Omental fat pad (tissue), 3 donors: ENCODE measurements at regions not wholly inside any gene's neighbourhood (a gene's known extent, or its start where the extent isn't known, plus 50 kb on each side); places are given as distances from the start of the nearest gene placed in this dataset.

Source experiments
- ATAC-seq: fragments of 150-250 bp; one replicate; pipeline ENCODE4 v1.9.1; 2016; ENCODE audit warnings: mild to moderate bottlenecking, moderate library complexity; ENCODE audit not compliant: low FRiP score
- DNase-seq: peaks from one replicate; pipeline ENCODE4 v3.0.0-alpha.2; 2019; ENCODE audit warnings: low spot score
- TF ChIP-seq, protein P1 (sequence below), 3 donors: fragments of 450-650 bp; IDR thresholded peaks; one replicate each; pipeline ENCODE4 v1.5.1; 2016 to 2017; ENCODE audit warnings: antibody characterized with exemption in 3 of 3, mild to moderate bottlenecking in 3 of 3, moderate library complexity in 2 of 3

DNA sequence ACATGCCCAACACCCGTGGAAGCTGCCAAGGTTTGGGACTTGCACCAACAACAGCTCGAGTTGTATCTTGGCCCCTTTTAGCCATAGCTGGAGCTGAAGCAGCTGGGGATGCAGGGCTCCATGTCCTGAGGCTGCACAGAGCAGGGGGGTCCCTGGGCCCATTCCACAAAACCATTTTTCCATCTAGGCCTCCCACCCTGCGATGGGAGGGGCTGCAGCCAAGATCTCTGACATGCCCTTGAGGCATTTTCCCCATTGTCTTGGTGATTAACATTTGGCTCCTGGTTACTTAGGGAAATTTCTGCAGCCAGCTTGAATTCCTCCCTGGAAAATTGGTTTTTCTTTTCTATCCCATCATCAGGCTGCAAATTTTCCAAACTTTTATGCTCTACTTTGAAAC, 637.8 kb upstream of the VSTM2A start:
- DNase-seq: no peak
- TF ChIP-seq, protein P1, sequence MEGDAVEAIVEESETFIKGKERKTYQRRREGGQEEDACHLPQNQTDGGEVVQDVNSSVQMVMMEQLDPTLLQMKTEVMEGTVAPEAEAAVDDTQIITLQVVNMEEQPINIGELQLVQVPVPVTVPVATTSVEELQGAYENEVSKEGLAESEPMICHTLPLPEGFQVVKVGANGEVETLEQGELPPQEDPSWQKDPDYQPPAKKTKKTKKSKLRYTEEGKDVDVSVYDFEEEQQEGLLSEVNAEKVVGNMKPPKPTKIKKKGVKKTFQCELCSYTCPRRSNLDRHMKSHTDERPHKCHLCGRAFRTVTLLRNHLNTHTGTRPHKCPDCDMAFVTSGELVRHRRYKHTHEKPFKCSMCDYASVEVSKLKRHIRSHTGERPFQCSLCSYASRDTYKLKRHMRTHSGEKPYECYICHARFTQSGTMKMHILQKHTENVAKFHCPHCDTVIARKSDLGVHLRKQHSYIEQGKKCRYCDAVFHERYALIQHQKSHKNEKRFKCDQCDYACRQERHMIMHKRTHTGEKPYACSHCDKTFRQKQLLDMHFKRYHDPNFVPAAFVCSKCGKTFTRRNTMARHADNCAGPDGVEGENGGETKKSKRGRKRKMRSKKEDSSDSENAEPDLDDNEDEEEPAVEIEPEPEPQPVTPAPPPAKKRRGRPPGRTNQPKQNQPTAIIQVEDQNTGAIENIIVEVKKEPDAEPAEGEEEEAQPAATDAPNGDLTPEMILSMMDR (IDR thresholded peaks at IDR 0.05): no peak
- ATAC-seq: no peak

DNA sequence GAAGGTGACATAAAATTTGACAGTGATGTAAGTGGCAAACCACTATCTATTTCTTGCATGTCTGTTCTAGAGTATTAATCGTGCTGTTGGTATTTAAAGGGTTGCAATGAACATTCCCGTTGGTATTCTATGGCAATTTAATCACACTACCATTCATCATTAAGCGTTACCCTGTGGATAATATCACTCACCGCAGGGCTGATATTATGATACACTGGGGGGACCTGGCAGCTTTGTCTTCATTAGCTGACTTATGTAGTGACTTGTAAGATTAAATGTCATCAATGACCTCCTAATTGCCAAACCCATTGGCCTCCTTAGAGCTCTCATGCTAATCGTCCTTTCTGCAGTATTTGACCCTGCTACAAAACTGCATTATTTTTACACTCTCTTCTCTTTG, 624.5 kb upstream of the VSTM2A start:
- ATAC-seq (no peak), DNase-seq (no peak)
- TF ChIP-seq, protein P1 (IDR thresholded peaks at IDR 0.05): no peak

DNA sequence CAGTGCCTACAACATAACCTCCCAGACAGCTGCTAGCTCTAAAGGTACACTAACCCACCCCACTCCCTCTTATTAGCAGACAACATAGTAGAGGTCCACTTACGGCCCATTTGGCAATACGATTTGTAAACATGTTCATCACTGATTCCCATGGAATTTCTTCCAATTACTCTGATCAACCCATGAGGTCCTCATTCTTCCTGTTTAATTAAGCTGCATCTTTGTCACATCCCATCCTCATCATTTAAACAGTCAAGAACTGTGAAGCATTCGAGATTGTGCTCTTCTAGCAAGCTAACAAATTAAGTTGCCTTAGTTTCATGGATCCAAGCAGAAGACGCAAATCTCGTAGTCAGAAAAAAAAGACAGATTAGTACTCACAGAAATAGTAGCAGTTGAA, 622.2 kb upstream of the VSTM2A start:
- TF ChIP-seq, protein P1 (IDR thresholded peaks at IDR 0.05): no peak
- ATAC-seq: no peak
- no peak for DNase-seq

DNA sequence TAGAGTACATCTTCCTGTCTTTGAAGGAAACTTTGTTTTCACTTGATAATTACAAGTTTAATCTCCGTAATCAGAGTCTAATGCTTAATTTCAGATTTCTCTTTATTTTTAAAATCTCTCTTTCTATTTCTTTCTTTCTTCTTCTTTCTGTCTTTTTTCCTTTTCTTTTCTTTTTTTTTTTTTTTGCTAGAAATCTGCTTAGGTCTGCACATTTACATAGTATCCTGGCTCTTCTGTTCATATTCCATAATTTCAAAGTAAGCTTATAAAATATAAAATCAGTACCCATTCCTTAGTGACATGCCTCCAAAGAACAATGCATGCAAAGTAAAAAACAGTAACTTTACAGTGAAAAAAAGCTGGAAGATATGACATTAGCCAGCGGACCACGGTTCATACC, 601.7 kb upstream of the VSTM2A start:
- no peak for ATAC-seq
- no peak for DNase-seq
- TF ChIP-seq, protein P1 (IDR thresholded peaks at IDR 0.05): no peak

DNA sequence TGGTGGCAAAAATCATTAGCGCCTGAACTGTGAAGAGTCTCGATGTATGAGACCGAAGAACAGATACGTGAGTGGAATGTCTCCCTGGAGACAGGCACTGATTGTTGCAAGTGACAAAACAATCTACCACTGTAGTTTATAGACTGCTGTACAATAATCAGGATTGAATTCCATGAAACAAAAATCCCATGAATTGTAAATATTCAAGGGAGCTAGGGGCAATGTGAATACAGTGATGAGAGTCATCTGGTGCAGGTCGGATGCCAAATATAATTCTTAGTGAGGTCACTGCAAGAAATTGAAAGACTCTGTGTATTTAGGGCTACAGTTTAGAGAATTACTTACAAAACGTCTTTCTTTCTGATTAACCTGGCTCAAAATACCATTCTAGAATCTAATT, 594.4 kb upstream of the VSTM2A start:
- TF ChIP-seq, protein P1 (IDR thresholded peaks at IDR 0.05): no peak
- DNase-seq (no peak), ATAC-seq (no peak)

DNA sequence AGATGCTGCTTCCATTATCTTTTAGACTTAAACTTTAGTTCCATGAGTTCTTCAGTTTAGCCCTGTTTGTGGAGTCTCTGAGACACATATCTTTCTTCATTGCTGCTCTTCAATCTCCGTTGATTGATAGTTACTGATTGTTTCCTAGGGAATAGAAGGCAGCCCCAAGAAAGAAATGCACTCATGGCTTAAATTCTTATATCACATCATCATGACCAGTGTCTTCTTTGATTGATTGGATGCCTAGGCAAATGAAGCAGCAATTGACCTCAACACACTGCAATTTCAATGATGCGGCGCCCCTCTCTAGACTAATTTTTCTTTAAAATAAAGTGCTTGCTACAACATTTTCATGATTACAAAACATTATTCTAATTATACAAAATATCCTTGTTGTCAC, 576.5 kb upstream of the VSTM2A start:
- DNase-seq (no peak), ATAC-seq (no peak)
- TF ChIP-seq, protein P1 (IDR thresholded peaks at IDR 0.05): no peak

DNA sequence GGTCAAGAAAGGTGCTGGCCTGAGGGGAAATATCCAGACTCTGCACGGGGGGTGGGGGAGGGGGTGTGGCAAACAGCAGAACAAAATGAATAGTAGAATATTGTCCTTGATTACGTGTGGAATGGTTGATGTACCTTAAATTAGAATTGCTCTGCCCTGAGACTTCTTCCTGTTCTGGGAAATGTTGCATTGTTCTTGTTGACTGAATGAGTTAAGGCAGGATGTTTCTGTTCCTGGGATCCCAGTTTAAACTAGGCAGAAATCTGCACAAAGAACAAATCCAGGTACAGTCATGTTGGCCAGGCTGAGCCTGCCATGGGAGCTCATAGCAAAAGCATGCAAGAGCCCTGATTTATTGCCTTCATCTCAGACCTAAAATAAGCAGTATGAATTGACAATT, 558.7 kb upstream of the VSTM2A start:
- ATAC-seq (no peak), DNase-seq (no peak)
- TF ChIP-seq, protein P1 (IDR thresholded peaks at IDR 0.05): no peak
